Ishikawa (cell line): ENCODE measurements at regions not wholly inside any gene's neighbourhood (a gene's known extent, or its start where the extent isn't known, plus 50 kb on each side); places are given as distances from the start of the nearest gene placed in this dataset.

ENCODE experiments used
- CEBPB ChIP-seq: IDR thresholded peaks from 2 replicates; pipeline ENCODE4 v1.6.1; 2012
- CREB1 ChIP-seq: IDR thresholded peaks from 2 replicates; pipeline ENCODE4 v1.6.1; 2012; ENCODE audit warnings: low read depth
- EP300 ChIP-seq: IDR thresholded peaks from 2 replicates; pipeline ENCODE4 v1.6.1; 2012; ENCODE audit warnings: borderline replicate concordance
- FOXM1 ChIP-seq: IDR thresholded peaks from 2 replicates; pipeline ENCODE4 v1.6.1; 2012; ENCODE audit warnings: low read depth, borderline replicate concordance
- MAX ChIP-seq: IDR thresholded peaks from 2 replicates; pipeline ENCODE4 v1.6.1; 2012
- NFIC ChIP-seq: IDR thresholded peaks from 2 replicates; pipeline ENCODE4 v1.6.1; 2012
- REST ChIP-seq: IDR thresholded peaks from 2 replicates; pipeline ENCODE4 v1.6.1; 2012; ENCODE audit warnings: low read depth, mild to moderate bottlenecking
- TEAD4 ChIP-seq: IDR thresholded peaks from 2 replicates; pipeline ENCODE4 v1.6.1; 2012
- YY1 ChIP-seq: IDR thresholded peaks from 2 replicates; pipeline ENCODE4 v1.6.1; 2012; ENCODE audit warnings: low read depth

- no peak for TF ChIP-seq FOXM1
- TF ChIP-seq CREB1: no peak
- TF ChIP-seq REST: no peak
- no peak for TF ChIP-seq EP300
- no peak for TF ChIP-seq CEBPB
- TF ChIP-seq MAX: no peak
- TF ChIP-seq TEAD4: no peak
- no peak for TF ChIP-seq YY1
- no peak for TF ChIP-seq NFIC
Observed at GRCh38 chrX:113392355-113392754, 551.7 kb upstream of the AMOT start.
